HG02870 (cell line): ENCODE measurements at regions not wholly inside any gene's neighbourhood (a gene's known extent, or its start where the extent isn't known, plus 50 kb on each side); places are given as distances from the start of the nearest gene placed in this dataset.
A peak's percentile ranks its signal among the peaks of the same experiment; 100 is the strongest.

Experiments used
- ATAC-seq: cut with Tn5 transposase; IDR thresholded peaks from one replicate; pipeline ENCODE4 v1.9.1; 2021; ENCODE audit warnings: mild to moderate bottlenecking, moderate library complexity; ENCODE audit not compliant: unreplicated experiment

GRCh38 chr10:94276140-94276539 lies 86.6 kb downstream of the NOC3L start:
- ATAC-seq = no peak

GRCh38 chr10:94277450-94277849 lies 85.3 kb downstream of the NOC3L start:
- ATAC-seq = no peak

GRCh38 chr10:94279835-94280709 lies 82.7 kb downstream of the NOC3L start:
- ATAC-seq = peak; percentile 70

- ATAC-seq = no peak
Observed at GRCh38 chr10:94281654-94282053, 81.1 kb downstream of the NOC3L start.

GRCh38 chr10:94282369-94282768 lies 80.4 kb downstream of the NOC3L start:
- ATAC-seq = no peak
